ENCODE measurements at regions not wholly inside any gene's neighbourhood (a gene's known extent, or its start where the extent isn't known, plus 50 kb on each side); places are given as distances from the start of the nearest gene placed in this dataset.

- DNase-seq (ENCODE audit: low read depth in 3 of 3) = no peak
Observed at GRCh38 chr14:61893371-61893940, 131.2 kb downstream of the SNAPC1 start.

GRCh38 chr14:61894452-61895077, 132.3 kb downstream of the SNAPC1 start:
- peak; percentile 25 to 54 (median 34) for DNase-seq (ENCODE audit: low read depth in 3 of 3)

GRCh38 chr14:61897300-61897699, 135.1 kb downstream of the SNAPC1 start:
- no peak for DNase-seq (ENCODE audit: low read depth in 3 of 3)

- DNase-seq (ENCODE audit: low read depth in 3 of 3) = no peak
Observed at GRCh38 chr14:61898568-61898967, 136.3 kb downstream of the SNAPC1 start.

GRCh38 chr14:61899497-61899896, 137.3 kb downstream of the SNAPC1 start:
- DNase-seq (ENCODE audit: low read depth in 3 of 3) = no peak

- DNase-seq (ENCODE audit: low read depth in 3 of 3) = no peak
Observed at GRCh38 chr14:61904946-61905345, 142.7 kb downstream of the SNAPC1 start.

GRCh38 chr14:61911574-61911973, 149.4 kb downstream of the SNAPC1 start:
- no peak for DNase-seq (ENCODE audit: low read depth in 3 of 3)

- no peak for DNase-seq (ENCODE audit: low read depth in 3 of 3)
Observed at GRCh38 chr14:61918998-61919397, 156.8 kb downstream of the SNAPC1 start.

GRCh38 chr14:61923348-61923747, 161.1 kb downstream of the SNAPC1 start:
- no peak for DNase-seq (ENCODE audit: low read depth in 3 of 3)

GRCh38 chr14:61925043-61925442, 162.8 kb downstream of the SNAPC1 start:
- DNase-seq (ENCODE audit: low read depth in 3 of 3) = no peak

- DNase-seq (ENCODE audit: low read depth in 3 of 3) = no peak
Observed at GRCh38 chr14:61925732-61926435, 163.7 kb downstream of the SNAPC1 start.

- no peak for DNase-seq (ENCODE audit: low read depth in 3 of 3)
Observed at GRCh38 chr14:61927060-61927459, 164.8 kb downstream of the SNAPC1 start.

GRCh38 chr14:61927520-61927919, 165.3 kb downstream of the SNAPC1 start:
- DNase-seq (ENCODE audit: low read depth in 3 of 3) = no peak

- DNase-seq (ENCODE audit: low read depth in 3 of 3) = no peak
Observed at GRCh38 chr14:61928300-61928699, 166.1 kb downstream of the SNAPC1 start.

- no peak for DNase-seq (ENCODE audit: low read depth in 3 of 3)
Observed at GRCh38 chr14:61928701-61929100, 166.5 kb downstream of the SNAPC1 start.

- no peak for DNase-seq (ENCODE audit: low read depth in 3 of 3)
Observed at GRCh38 chr14:61929651-61930050, 167.4 kb downstream of the SNAPC1 start.

GRCh38 chr14:61930101-61930857, 168.1 kb downstream of the SNAPC1 start:
- DNase-seq (ENCODE audit: low read depth in 3 of 3) = no peak

GRCh38 chr14:61932974-61933373, 170.8 kb downstream of the SNAPC1 start:
- DNase-seq (ENCODE audit: low read depth in 3 of 3) = no peak

- DNase-seq (ENCODE audit: low read depth in 3 of 3) = peak in 1 of 3 experiments; percentile 1
Observed at GRCh38 chr14:61934385-61934784, 172.2 kb downstream of the SNAPC1 start.

- no peak for DNase-seq (ENCODE audit: low read depth in 3 of 3)
Observed at GRCh38 chr14:61939776-61940175, 177.6 kb downstream of the SNAPC1 start.

- DNase-seq (ENCODE audit: low read depth in 3 of 3) = no peak
Observed at GRCh38 chr14:61940666-61941420, 178.6 kb downstream of the SNAPC1 start.
